WTC11 (cell line): ENCODE measurements at regions not wholly inside any gene's neighbourhood (a gene's known extent, or its start where the extent isn't known, plus 50 kb on each side); places are given as distances from the start of the nearest gene placed in this dataset.

Experiments
- ATF2 ChIP-seq: sonication (generic); formaldehyde crosslinking; IDR thresholded peaks from 2 replicates; pipeline ENCODE4 v1.8.1; 2022; ENCODE audit warnings: low read depth, missing genetic modification reagents, borderline replicate concordance
- CREM ChIP-seq: sonication (generic); formaldehyde crosslinking; IDR thresholded peaks from 2 replicates; pipeline ENCODE4 v1.8.1; 2022; ENCODE audit warnings: mild to moderate bottlenecking, missing genetic modification reagents, moderate library complexity
- NR2C2 ChIP-seq: sonication (generic); formaldehyde crosslinking; IDR thresholded peaks from 2 replicates; pipeline ENCODE4 v1.8.0; 2022; ENCODE audit warnings: mild to moderate bottlenecking, missing genetic modification reagents

- no peak for TF ChIP-seq ATF2 (CRISPR knock-in tag)
- TF ChIP-seq NR2C2 (CRISPR knock-in tag): no peak
- no peak for TF ChIP-seq CREM (CRISPR knock-in tag)
Measured at GRCh38 chr20:59416916-59417315, 116.5 kb downstream of the EDN3 start.
